Rectal smooth muscle tissue (tissue), 1 donor: ENCODE measurements at regions not wholly inside any gene's neighbourhood (a gene's known extent, or its start where the extent isn't known, plus 50 kb on each side); places are given as distances from the start of the nearest gene placed in this dataset.
A peak's percentile ranks its signal among the peaks of the same experiment; 100 is the strongest.

Experiments
- H3K27ac ChIP-seq: one replicate; pipeline ENCODE4 v1.7.0; 2013; ENCODE audit warnings: low read depth, low read length, inconsistent platforms
- H3K27me3 ChIP-seq: one replicate; pipeline ENCODE4 v1.7.0; 2013; ENCODE audit warnings: low read length; ENCODE audit not compliant: control insufficient read depth, insufficient read depth
- H3K36me3 ChIP-seq: one replicate; pipeline ENCODE4 v1.7.0; 2013; ENCODE audit warnings: low read length; ENCODE audit not compliant: control insufficient read depth, insufficient read depth
- H3K4me1 ChIP-seq: one replicate; pipeline ENCODE4 v1.7.0; 2013; ENCODE audit warnings: low read length; ENCODE audit not compliant: control insufficient read depth, insufficient read depth
- H3K4me3 ChIP-seq: one replicate; pipeline ENCODE4 v1.7.0; 2013; ENCODE audit warnings: low read length
- H3K9ac ChIP-seq: one replicate; pipeline ENCODE4 v1.7.0; 2013; ENCODE audit warnings: low read length

- Histone ChIP-seq H3K27me3 (no peaks in the 10 kb centered on the region), H3K4me1 (no peaks in the 10 kb centered on the region), H3K36me3 (no peaks in the 10 kb centered on the region)
Observed at GRCh38 chr9:79877943-79878602, 306.3 kb downstream of the TLE4 start.

DNA sequence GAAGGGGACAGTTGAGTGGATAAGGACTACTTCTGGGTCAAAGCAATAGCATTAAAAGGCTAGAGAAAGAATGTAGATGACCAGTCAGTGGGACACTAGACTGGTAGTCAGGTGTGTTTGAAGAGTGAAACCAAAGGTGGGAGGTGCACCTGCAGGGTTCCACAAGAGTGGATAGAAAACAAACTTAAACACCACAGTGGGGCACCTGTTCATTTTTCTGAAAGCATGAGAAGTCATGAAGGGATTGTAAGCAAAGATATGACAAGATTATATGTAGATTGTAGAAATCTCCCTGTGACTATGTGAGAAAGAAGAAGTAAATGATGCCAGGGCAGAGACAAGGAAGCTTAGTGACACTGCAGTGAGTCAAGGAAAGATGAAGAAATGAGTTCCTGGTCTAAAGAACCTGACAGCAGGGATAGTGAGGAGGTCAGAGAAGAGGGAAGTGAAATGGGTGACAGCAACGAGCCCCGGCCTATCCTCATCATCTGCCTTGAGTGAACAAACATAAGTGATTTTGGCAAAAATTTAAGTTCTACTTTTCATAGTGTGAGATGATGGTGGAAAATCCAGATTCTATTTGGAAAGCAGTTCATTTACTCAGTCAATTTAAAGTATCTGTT, 296.9 kb downstream of the TLE4 start:
- Histone ChIP-seq H3K4me3 (no peak overlapping the region), H3K27me3 (no peaks in the 10 kb centered on the region), H3K9ac (no peak overlapping the region), H3K27ac (no peak overlapping the region), H3K4me1 (no peaks in the 10 kb centered on the region), H3K36me3 (no peaks in the 10 kb centered on the region)

More at GRCh38 chr9:79877943-79878602, 306.3 kb downstream of the TLE4 start:
- no peak overlapping the region for H3K9ac ChIP-seq
- H3K27ac ChIP-seq, result no peak overlapping the region
- H3K4me3 ChIP-seq, result no peak overlapping the region

- Histone ChIP-seq H3K4me1 (no peaks in the 10 kb centered on the region), H3K27ac (no peak overlapping the region), H3K9ac (no peak overlapping the region), H3K36me3 (no peaks in the 10 kb centered on the region), H3K27me3 (no peaks in the 10 kb centered on the region), H3K4me3 (no peak overlapping the region)
Observed at GRCh38 chr9:79862921-79863890, 291.4 kb downstream of the TLE4 start.

DNA sequence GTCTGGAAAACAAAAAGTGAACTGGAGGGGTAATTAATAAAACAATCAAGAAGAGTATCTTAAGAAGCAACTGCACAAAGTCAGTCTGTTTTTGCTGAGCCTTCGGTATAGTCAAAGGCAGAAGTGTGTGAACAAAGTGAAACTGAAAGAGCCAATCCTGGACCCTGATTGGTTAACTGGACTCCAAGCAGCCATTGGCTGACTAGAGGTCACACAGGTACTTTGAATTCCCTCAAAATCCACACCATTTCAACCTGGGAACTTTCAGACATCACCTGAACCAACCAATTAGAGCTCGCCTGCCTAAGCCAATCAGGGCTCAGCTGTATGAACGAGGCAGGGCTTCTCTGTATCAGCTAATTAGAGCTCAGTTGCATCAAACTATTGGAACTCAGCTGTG, 286.7 kb downstream of the TLE4 start:
- no peak overlapping the region for H3K4me3 ChIP-seq
- no peaks in the 10 kb centered on the region for H3K27me3 ChIP-seq
- H3K36me3 ChIP-seq, result no peaks in the 10 kb centered on the region
- H3K4me1 ChIP-seq, result no peaks in the 10 kb centered on the region
- no peak overlapping the region for H3K27ac ChIP-seq
- H3K9ac ChIP-seq, result no peak overlapping the region

GRCh38 chr9:79857188-79857587, 285.4 kb downstream of the TLE4 start:
- Histone ChIP-seq H3K27me3 (no peaks in the 10 kb centered on the region), H3K36me3 (no peaks in the 10 kb centered on the region), H3K9ac (no peak overlapping the region), H3K27ac (no peak overlapping the region), H3K4me3 (no peak overlapping the region), H3K4me1 (no peaks in the 10 kb centered on the region)

DNA sequence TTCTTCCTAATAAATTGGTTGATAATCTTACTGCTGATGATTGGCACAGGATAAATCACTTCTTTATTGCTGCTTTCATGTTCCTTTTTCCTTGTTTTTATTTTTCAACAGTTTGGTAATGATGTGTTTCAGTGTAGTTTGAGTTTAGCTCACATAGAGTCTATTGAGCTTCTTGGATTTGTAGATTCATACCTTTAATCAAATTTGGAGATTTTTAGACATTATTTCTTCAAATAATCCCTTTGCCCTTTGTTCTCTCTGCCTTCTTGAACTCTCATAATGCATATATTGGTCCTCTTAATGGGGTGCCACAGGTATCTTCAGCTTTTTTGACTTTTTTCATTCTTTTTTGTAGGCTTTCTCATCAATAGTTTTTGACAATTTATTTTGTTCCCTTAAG, 275.3 kb downstream of the TLE4 start:
- H3K4me1 ChIP-seq, result no peaks in the 10 kb centered on the region
- H3K27me3 ChIP-seq, result no peaks in the 10 kb centered on the region
- no peaks in the 10 kb centered on the region for H3K36me3 ChIP-seq
- H3K4me3 ChIP-seq, result no peak overlapping the region
- H3K27ac ChIP-seq, result no peak overlapping the region
- H3K9ac ChIP-seq, result no peak overlapping the region

GRCh38 chr9:79829566-79830302, 258.0 kb downstream of the TLE4 start:
- H3K4me1 ChIP-seq, result no peaks in the 10 kb centered on the region
- no peak overlapping the region for H3K4me3 ChIP-seq
- H3K27ac ChIP-seq, result no peak overlapping the region
- no peaks in the 10 kb centered on the region for H3K27me3 ChIP-seq
- H3K36me3 ChIP-seq, result no peaks in the 10 kb centered on the region
- no peak overlapping the region for H3K9ac ChIP-seq

DNA sequence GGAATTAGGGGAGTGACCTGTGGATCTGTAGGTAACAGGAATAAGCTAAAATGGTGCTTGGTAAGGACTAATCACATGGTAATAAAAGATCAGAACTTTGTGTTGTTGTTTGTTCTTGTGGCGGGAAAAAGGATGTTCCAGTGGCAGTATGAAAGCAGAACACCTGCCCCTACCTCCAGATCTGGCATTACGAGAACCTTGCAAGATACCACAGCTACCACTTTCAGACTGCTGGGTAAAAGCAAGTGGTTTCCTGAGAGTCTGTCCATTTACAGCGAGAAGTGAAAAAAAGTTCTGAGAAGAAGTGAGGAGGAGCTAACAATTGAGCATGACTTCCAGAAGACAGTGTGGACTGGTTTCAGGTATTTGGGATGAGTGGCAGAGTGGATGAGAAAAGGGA, 252.5 kb downstream of the TLE4 start:
- Histone ChIP-seq H3K27me3 (no peaks in the 10 kb centered on the region), H3K4me1 (no peaks in the 10 kb centered on the region), H3K36me3 (no peaks in the 10 kb centered on the region), H3K4me3 (no peak overlapping the region), H3K9ac (no peak overlapping the region), H3K27ac (no peak overlapping the region)

- no peaks in the 10 kb centered on the region for H3K4me1 ChIP-seq
- H3K27me3 ChIP-seq, result no peaks in the 10 kb centered on the region
- H3K27ac ChIP-seq, result no peak overlapping the region
- H3K9ac ChIP-seq, result no peak overlapping the region
- no peak overlapping the region for H3K4me3 ChIP-seq
- H3K36me3 ChIP-seq, result no peaks in the 10 kb centered on the region
Observed at GRCh38 chr9:79817438-79818004, 245.8 kb downstream of the TLE4 start.

DNA sequence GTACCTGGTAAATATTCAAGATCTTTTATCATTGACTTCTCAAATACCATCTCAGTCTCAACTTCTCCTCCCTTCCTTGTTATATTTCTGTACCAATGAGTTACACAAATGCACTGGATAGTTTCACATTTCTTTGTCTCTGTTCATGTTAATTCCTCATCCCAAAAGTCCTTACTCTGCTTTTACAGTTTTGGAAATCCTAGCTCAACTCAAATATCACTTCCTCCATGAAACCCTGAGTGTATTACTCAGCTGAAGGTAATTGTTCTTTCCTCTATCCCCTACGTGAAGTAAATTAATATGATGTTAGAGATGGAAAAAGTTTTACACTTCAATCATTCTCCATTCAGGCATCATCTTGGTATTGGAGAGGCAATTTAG, 241.5 kb downstream of the TLE4 start:
- no peak overlapping the region for H3K4me3 ChIP-seq

GRCh38 chr9:79812507-79813257, 240.9 kb downstream of the TLE4 start:
- Histone ChIP-seq H3K27me3 (no peaks in the 10 kb centered on the region), H3K4me1 (no peaks in the 10 kb centered on the region), H3K9ac (no peak overlapping the region), H3K36me3 (no peaks in the 10 kb centered on the region), H3K27ac (no peak overlapping the region), H3K4me3 (peak overlapping the region; percentile 2)

More for the DNA sequence above, 241.5 kb downstream of the TLE4 start:
- Histone ChIP-seq H3K27me3 (no peaks in the 10 kb centered on the region), H3K9ac (no peak overlapping the region), H3K4me1 (no peaks in the 10 kb centered on the region), H3K36me3 (no peaks in the 10 kb centered on the region), H3K27ac (no peak overlapping the region)
